Vagina (tissue), 2 donors: ENCODE measurements at regions not wholly inside any gene's neighbourhood (a gene's known extent, or its start where the extent isn't known, plus 50 kb on each side); places are given as distances from the start of the nearest gene placed in this dataset.

Experiments used
- POLR2A ChIP-seq, 2 donors: fragments of 450-650 bp; IDR thresholded peaks; one replicate each; pipeline ENCODE4 v1.6.1; 2017; ENCODE audit warnings: antibody characterized with exemption in 2 of 2, mild to moderate bottlenecking in 2 of 2, moderate library complexity in 2 of 2
- POLR2AphosphoS5 ChIP-seq, 2 donors: sonication (generic); formaldehyde crosslinking; IDR thresholded peaks; one replicate each; pipeline ENCODE4 v1.9.0; 2017; ENCODE audit warnings: antibody characterized with exemption in 2 of 2, mild to moderate bottlenecking in 2 of 2, low read depth in 1 of 2; ENCODE audit not compliant: insufficient read depth in 1 of 2
- TF ChIP-seq, protein P1 (sequence below), 3 experiments: fragments of 450-650 bp in 2 of 3; fragments of 200-600 bp in 1 of 3; sonication (generic) in 1 of 3; IDR thresholded peaks; one replicate each; pipeline ENCODE4 v1.5.1; 2017 to 2019; ENCODE audit warnings: antibody characterized with exemption in 3 of 3, mild to moderate bottlenecking in 2 of 3, moderate library complexity in 2 of 3

DNA sequence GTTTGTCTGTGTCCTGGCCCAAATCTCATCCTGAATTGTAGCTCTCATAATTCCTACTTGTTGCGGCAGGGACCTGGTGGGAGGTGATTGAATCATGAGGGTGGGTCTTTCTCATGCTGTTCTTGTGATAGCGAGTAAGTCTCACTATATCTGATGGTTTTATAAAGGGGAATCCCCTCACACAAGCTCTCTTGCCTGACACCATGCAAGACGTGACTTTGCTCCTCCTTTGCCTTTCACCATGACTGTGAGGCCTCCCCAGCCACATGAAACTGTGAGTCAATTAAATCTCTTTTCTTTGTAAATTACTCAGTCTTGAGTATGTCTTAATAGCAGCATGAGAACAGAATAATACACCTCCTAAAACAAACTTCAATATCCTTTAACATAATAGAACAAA, 1065.6 kb downstream of the PLA2G4A start:
- TF ChIP-seq POLR2A (IDR thresholded peaks at IDR 0.05): no peak
- TF ChIP-seq, protein P1, sequence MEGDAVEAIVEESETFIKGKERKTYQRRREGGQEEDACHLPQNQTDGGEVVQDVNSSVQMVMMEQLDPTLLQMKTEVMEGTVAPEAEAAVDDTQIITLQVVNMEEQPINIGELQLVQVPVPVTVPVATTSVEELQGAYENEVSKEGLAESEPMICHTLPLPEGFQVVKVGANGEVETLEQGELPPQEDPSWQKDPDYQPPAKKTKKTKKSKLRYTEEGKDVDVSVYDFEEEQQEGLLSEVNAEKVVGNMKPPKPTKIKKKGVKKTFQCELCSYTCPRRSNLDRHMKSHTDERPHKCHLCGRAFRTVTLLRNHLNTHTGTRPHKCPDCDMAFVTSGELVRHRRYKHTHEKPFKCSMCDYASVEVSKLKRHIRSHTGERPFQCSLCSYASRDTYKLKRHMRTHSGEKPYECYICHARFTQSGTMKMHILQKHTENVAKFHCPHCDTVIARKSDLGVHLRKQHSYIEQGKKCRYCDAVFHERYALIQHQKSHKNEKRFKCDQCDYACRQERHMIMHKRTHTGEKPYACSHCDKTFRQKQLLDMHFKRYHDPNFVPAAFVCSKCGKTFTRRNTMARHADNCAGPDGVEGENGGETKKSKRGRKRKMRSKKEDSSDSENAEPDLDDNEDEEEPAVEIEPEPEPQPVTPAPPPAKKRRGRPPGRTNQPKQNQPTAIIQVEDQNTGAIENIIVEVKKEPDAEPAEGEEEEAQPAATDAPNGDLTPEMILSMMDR (IDR thresholded peaks at IDR 0.05): no peak
- TF ChIP-seq POLR2AphosphoS5 (IDR thresholded peaks at IDR 0.05; ENCODE audit: insufficient read depth in 1 of 2, low read depth in 1 of 2): no peak
